PFSK-1 (cell line): ENCODE measurements at regions not wholly inside any gene's neighbourhood (a gene's known extent, or its start where the extent isn't known, plus 50 kb on each side); places are given as distances from the start of the nearest gene placed in this dataset.

Source experiments
- REST ChIP-seq, 2 experiments: IDR thresholded peaks; 2 replicates each; pipeline versions ENCODE4 v1.6.1 to v1.8.0; 2011 to 2012; ENCODE audit warnings: low read depth in 2 of 2, low read length in 2 of 2, control low read depth in 1 of 2, inconsistent platforms in 1 of 2, mild to moderate bottlenecking in 1 of 2, moderate library complexity in 1 of 2; ENCODE audit not compliant: insufficient read depth in 1 of 2
- TAF1 ChIP-seq: IDR thresholded peaks from 2 replicates; pipeline ENCODE4 v1.6.1; 2012; ENCODE audit warnings: low read length, control low read depth, borderline replicate concordance; ENCODE audit not compliant: insufficient read depth

GRCh38 chr1:95754412-95754811 lies 520.4 kb downstream of the RWDD3 start:
- TF ChIP-seq REST (IDR thresholded peaks at IDR 0.05; ENCODE audit: insufficient read depth in 1 of 2, low read depth in 2 of 2, low read length in 2 of 2) = no peak
- no peak for TF ChIP-seq TAF1
